ENCODE measurements at regions not wholly inside any gene's neighbourhood (a gene's known extent, or its start where the extent isn't known, plus 50 kb on each side); places are given as distances from the start of the nearest gene placed in this dataset.

DNA sequence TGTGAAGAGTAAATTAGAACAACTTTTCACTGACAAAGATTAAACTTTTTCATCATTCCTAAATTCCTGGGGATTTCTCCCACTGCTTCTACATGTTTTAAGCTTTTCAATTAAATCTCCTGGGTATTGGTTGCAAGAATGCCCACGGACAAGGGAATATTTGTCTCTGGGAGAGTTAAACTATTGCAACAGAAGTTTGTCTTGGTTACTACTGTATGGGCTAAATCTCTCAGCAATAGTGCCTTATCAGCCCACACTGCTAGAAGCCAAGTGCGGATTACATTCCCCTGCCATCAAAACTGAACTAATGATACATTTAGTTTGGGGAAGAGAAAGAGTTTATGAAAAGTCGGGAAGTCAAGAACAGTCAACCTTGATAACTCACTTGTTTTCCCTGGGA, 528.2 kb upstream of the C9orf72 start:
- TF ChIP-seq, protein P1, sequence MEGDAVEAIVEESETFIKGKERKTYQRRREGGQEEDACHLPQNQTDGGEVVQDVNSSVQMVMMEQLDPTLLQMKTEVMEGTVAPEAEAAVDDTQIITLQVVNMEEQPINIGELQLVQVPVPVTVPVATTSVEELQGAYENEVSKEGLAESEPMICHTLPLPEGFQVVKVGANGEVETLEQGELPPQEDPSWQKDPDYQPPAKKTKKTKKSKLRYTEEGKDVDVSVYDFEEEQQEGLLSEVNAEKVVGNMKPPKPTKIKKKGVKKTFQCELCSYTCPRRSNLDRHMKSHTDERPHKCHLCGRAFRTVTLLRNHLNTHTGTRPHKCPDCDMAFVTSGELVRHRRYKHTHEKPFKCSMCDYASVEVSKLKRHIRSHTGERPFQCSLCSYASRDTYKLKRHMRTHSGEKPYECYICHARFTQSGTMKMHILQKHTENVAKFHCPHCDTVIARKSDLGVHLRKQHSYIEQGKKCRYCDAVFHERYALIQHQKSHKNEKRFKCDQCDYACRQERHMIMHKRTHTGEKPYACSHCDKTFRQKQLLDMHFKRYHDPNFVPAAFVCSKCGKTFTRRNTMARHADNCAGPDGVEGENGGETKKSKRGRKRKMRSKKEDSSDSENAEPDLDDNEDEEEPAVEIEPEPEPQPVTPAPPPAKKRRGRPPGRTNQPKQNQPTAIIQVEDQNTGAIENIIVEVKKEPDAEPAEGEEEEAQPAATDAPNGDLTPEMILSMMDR (IDR thresholded peaks at IDR 0.05), result no peak
- TF ChIP-seq POLR2A (IDR thresholded peaks at IDR 0.05) (no peak), EP300 (IDR thresholded peaks at IDR 0.05) (no peak)

Measured in sigmoid colon (tissue), 4 donors.